H9 (cell line): ENCODE measurements at regions not wholly inside any gene's neighbourhood (a gene's known extent, or its start where the extent isn't known, plus 50 kb on each side); places are given as distances from the start of the nearest gene placed in this dataset.

ENCODE experiments used
- DNase-seq: peaks from one replicate; pipeline ENCODE4 v3.0.0-alpha.2; 2017
- H2AFZ ChIP-seq: one replicate; pipeline ENCODE4 v1.6.1; 2013; ENCODE audit warnings: mild to moderate bottlenecking, low read length, control low read depth, moderate library complexity
- H2AK5ac ChIP-seq: 2 replicates; pipeline ENCODE4 v1.6.1; 2013; ENCODE audit warnings: low read length, control low read depth, mixed read lengths; ENCODE audit not compliant: insufficient read length
- H2BK120ac ChIP-seq: one replicate; pipeline ENCODE4 v1.6.1; 2013; ENCODE audit warnings: low read depth, mild to moderate bottlenecking, low read length, control low read depth, inconsistent platforms; ENCODE audit not compliant: poor library complexity, severe bottlenecking
- H2BK12ac ChIP-seq: 2 replicates; pipeline ENCODE4 v1.6.1; 2013; ENCODE audit warnings: low read length, control low read depth, mixed read lengths, low read depth; ENCODE audit not compliant: insufficient read length
- H2BK15ac ChIP-seq: 2 replicates; pipeline ENCODE4 v1.6.1; 2013; ENCODE audit warnings: low read depth, low read length, control low read depth
- H2BK20ac ChIP-seq: one replicate; pipeline ENCODE4 v1.6.1; 2013; ENCODE audit warnings: low read depth, mild to moderate bottlenecking, low read length, control low read depth, inconsistent platforms; ENCODE audit not compliant: poor library complexity, severe bottlenecking
- H2BK5ac ChIP-seq: 2 replicates; pipeline ENCODE4 v1.6.1; 2013; ENCODE audit warnings: low read length, control low read depth, mixed read lengths; ENCODE audit not compliant: insufficient read length
- H3K14ac ChIP-seq: 2 replicates; pipeline ENCODE4 v1.6.1; 2013; ENCODE audit warnings: low read length, control low read depth; ENCODE audit not compliant: insufficient read depth
- H3K18ac ChIP-seq: 2 replicates; pipeline ENCODE4 v1.6.1; 2013; ENCODE audit warnings: low read depth, mild to moderate bottlenecking, mixed read lengths, low read length, control low read depth; ENCODE audit not compliant: insufficient read length
- H3K23ac ChIP-seq: 2 replicates; pipeline ENCODE4 v1.6.1; 2013; ENCODE audit warnings: low read length, control low read depth, mixed read lengths, low read depth; ENCODE audit not compliant: insufficient read length
- H3K23me2 ChIP-seq: 2 replicates; pipeline ENCODE4 v1.6.1; 2013; ENCODE audit warnings: low read depth, mild to moderate bottlenecking, mixed read lengths, low read length, control low read depth; ENCODE audit not compliant: insufficient read length, poor library complexity, severe bottlenecking
- H3K27ac ChIP-seq: 2 replicates; pipeline ENCODE4 v1.5.1; 2013; ENCODE audit warnings: low read length, control low read depth, mixed read lengths, low read depth; ENCODE audit not compliant: insufficient read length
- H3K27me3 ChIP-seq: 2 replicates; pipeline ENCODE4 v1.6.1; 2013; ENCODE audit warnings: low read length, control low read depth, inconsistent platforms; ENCODE audit not compliant: insufficient read depth
- H3K4ac ChIP-seq: 2 replicates; pipeline ENCODE4 v1.6.1; 2013; ENCODE audit warnings: low read depth, mild to moderate bottlenecking, control low read depth, inconsistent platforms, low read length, moderate library complexity
- H3K4me1 ChIP-seq: 2 replicates; pipeline ENCODE4 v1.6.1; 2013; ENCODE audit warnings: low read length, control low read depth, inconsistent platforms; ENCODE audit not compliant: insufficient read depth
- H3K4me2 ChIP-seq: 2 replicates; pipeline ENCODE4 v1.6.1; 2013; ENCODE audit warnings: low read length, control low read depth, mixed read lengths; ENCODE audit not compliant: insufficient read length, insufficient read depth
- H3K56ac ChIP-seq: 2 replicates; pipeline ENCODE4 v1.6.1; 2013; ENCODE audit warnings: low read depth, mild to moderate bottlenecking, mixed read lengths, low read length, control low read depth; ENCODE audit not compliant: insufficient read length
- H3K79me1 ChIP-seq: 2 replicates; pipeline ENCODE4 v1.6.1; 2013; ENCODE audit warnings: low read depth, mild to moderate bottlenecking, moderate library complexity, low read length, control low read depth, inconsistent platforms; ENCODE audit not compliant: insufficient read depth, poor library complexity, severe bottlenecking
- H3K79me2 ChIP-seq: 2 replicates; pipeline ENCODE4 v1.6.1; 2013; ENCODE audit warnings: low read length, control low read depth, inconsistent platforms; ENCODE audit not compliant: insufficient read depth
- H3K9ac ChIP-seq: 2 replicates; pipeline ENCODE4 v1.6.1; 2013; ENCODE audit warnings: low read length, control low read depth, mixed read lengths; ENCODE audit not compliant: insufficient read length; ENCODE audit errors: extremely low read depth
- H3K9me3 ChIP-seq: one replicate; pipeline ENCODE4 v1.6.1; 2013; ENCODE audit warnings: low read depth, low read length, inconsistent platforms; ENCODE audit not compliant: control insufficient read depth
- H3T11ph ChIP-seq: one replicate; pipeline ENCODE4 v1.6.1; 2013; ENCODE audit warnings: mild to moderate bottlenecking, low read length, control low read depth, inconsistent platforms
- H4K20me1 ChIP-seq: one replicate; pipeline ENCODE4 v1.6.1; 2013; ENCODE audit not compliant: control insufficient read depth, insufficient read length, insufficient read depth
- H4K5ac ChIP-seq: 2 replicates; pipeline ENCODE4 v1.6.1; 2013; ENCODE audit warnings: low read depth, mild to moderate bottlenecking, mixed read lengths, low read length, control low read depth; ENCODE audit not compliant: insufficient read length
- H4K8ac ChIP-seq: replicated peaks from 2 replicates; pipeline ENCODE4 v1.6.1; 2013; ENCODE audit warnings: low read length, control low read depth, mixed read lengths, low read depth; ENCODE audit not compliant: insufficient read length
- H4K91ac ChIP-seq: 2 replicates; pipeline ENCODE4 v1.6.1; 2013; ENCODE audit warnings: low read depth, mild to moderate bottlenecking, moderate library complexity, mixed read lengths, low read length, control low read depth; ENCODE audit not compliant: insufficient read length
- H3K27ac Mint-ChIP-seq, 3 experiments: 2 replicates in 2 of 3; 3 replicates in 1 of 3; pipeline ENCODE4 v1.8.0; 2020 to 2021; ENCODE audit warnings: mixed read lengths in 3 of 3, mild to moderate bottlenecking in 1 of 3, moderate library complexity in 1 of 3
- H3K27me3 Mint-ChIP-seq: 2 replicates; pipeline ENCODE4 v1.8.0; 2021; ENCODE audit warnings: low read depth, mild to moderate bottlenecking, moderate library complexity, mixed read lengths
- H3K36me3 Mint-ChIP-seq, 3 experiments: 2 replicates in 2 of 3; 3 replicates in 1 of 3; pipeline ENCODE4 v1.8.0; 2020 to 2021; ENCODE audit warnings: low read depth in 3 of 3, mixed read lengths in 3 of 3; ENCODE audit not compliant: insufficient read depth in 1 of 3
- H3K4me1 Mint-ChIP-seq, 2 experiments: 2 replicates each; pipeline ENCODE4 v1.8.0; 2020; ENCODE audit warnings: mixed read lengths in 2 of 2
- H3K4me3 Mint-ChIP-seq, 2 experiments: 2 replicates in 1 of 2; 3 replicates in 1 of 2; pipeline ENCODE4 v1.8.0; 2020 to 2021; ENCODE audit warnings: mild to moderate bottlenecking in 2 of 2, mixed read lengths in 2 of 2, moderate library complexity in 1 of 2
- H3K9me3 Mint-ChIP-seq, 2 experiments: 2 replicates in 1 of 2; 3 replicates in 1 of 2; pipeline ENCODE4 v1.8.0; 2020; ENCODE audit warnings: mild to moderate bottlenecking in 2 of 2, mixed read lengths in 2 of 2, moderate library complexity in 1 of 2
- CTCF ChIP-seq: fragments of 200-600 bp; sonication (generic); conservative IDR thresholded peaks from 3 replicates; pipeline ENCODE4 v1.8.0; 2021; ENCODE audit warnings: antibody characterized with exemption, mild to moderate bottlenecking
- WGBS: extraction: QIAGEN DNeasy Blood & Tissue Kit; methylation state at CpG from one replicate; pipeline ENCODE4 v1.1.7; 2013; ENCODE audit warnings: missing lambda C conversion rate, low lambda C conversion rate, mixed read lengths; ENCODE audit not compliant: insufficient read length; ENCODE audit errors: extremely low coverage; 5-methylcytosine and 5-hydroxymethylcytosine counted together

- Histone ChIP-seq H3K9me3 (no peaks in the 10 kb centered on the region), H3K4me2 (no peak overlapping the region), H3T11ph (no peak overlapping the region), H4K8ac (no peak overlapping the region), H3K4me1 (no peaks in the 10 kb centered on the region), H2AK5ac (no peak overlapping the region), H3K18ac (no peak overlapping the region), H3K23me2 (no peaks in the 10 kb centered on the region), H3K14ac (no peak overlapping the region), H3K4ac (no peak overlapping the region), H2BK5ac (no peak overlapping the region), H2BK12ac (no peak overlapping the region), H4K91ac (no peak overlapping the region), H2BK20ac (no peak overlapping the region), H3K56ac (no peak overlapping the region), H4K20me1 (no peaks in the 10 kb centered on the region), H3K27me3 (no peaks in the 10 kb centered on the region), H3K79me2 (no peaks in the 10 kb centered on the region), H3K9ac (no peak overlapping the region), H3K79me1 (no peaks in the 10 kb centered on the region), H2BK15ac (no peak overlapping the region), H3K27ac (no peak overlapping the region), H4K5ac (no peak overlapping the region), H2AFZ (no peak overlapping the region), H2BK120ac (no peak overlapping the region), H3K23ac (no peak overlapping the region)
- Mint-ChIP-seq H3K4me1 (no peaks in the 10 kb centered on the region), H3K4me3 (no peak overlapping the region), H3K27ac (no peak overlapping the region), H3K9me3 (peaks cover 22 to 36% of the 10 kb centered on the region in 2 experiments), H3K27me3 (peaks cover 36% of the 10 kb centered on the region), H3K36me3 (peaks cover 0 to 2% (median 0%) of the 10 kb centered on the region in 3 experiments; a peak in 3 of 7 replicates)
- TF ChIP-seq CTCF, result no peak
- WGBS, result no CpG with 5 or more reads among the region's 2 CpGs
- no peak for DNase-seq
Measured at GRCh38 chr2:240275386-240275785, 134.9 kb upstream of the OTOS start.
